ENCODE measurements at regions not wholly inside any gene's neighbourhood (a gene's known extent, or its start where the extent isn't known, plus 50 kb on each side); places are given as distances from the start of the nearest gene placed in this dataset.

DNA sequence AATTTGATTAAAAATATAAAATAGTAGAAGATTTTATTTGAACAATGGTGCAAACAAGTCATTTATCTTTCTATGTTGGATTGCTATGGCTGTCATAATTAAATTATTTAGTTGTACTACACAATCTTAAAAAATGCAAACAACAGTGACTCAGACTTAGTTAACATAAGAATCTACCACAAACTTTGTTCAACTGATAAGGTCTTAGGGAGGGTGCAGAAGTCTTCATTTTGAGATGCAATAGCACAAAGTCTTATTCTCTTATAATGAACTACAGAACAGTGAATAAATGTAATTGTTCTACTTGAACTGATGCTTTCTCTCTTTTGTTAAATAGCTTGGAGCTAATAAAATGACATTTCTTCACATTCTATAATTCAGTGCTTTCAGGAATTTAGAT, 482.8 kb upstream of the NAALADL2 start:
- TF ChIP-seq, protein P1, sequence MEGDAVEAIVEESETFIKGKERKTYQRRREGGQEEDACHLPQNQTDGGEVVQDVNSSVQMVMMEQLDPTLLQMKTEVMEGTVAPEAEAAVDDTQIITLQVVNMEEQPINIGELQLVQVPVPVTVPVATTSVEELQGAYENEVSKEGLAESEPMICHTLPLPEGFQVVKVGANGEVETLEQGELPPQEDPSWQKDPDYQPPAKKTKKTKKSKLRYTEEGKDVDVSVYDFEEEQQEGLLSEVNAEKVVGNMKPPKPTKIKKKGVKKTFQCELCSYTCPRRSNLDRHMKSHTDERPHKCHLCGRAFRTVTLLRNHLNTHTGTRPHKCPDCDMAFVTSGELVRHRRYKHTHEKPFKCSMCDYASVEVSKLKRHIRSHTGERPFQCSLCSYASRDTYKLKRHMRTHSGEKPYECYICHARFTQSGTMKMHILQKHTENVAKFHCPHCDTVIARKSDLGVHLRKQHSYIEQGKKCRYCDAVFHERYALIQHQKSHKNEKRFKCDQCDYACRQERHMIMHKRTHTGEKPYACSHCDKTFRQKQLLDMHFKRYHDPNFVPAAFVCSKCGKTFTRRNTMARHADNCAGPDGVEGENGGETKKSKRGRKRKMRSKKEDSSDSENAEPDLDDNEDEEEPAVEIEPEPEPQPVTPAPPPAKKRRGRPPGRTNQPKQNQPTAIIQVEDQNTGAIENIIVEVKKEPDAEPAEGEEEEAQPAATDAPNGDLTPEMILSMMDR (IDR thresholded peaks at IDR 0.05; ENCODE audit: low read depth, low read length, poor library complexity, severe bottlenecking), result no peak
- TF ChIP-seq EZH2phosphoT487 (IDR thresholded peaks at IDR 0.05; ENCODE audit: borderline replicate concordance, low read length), result no peak
